ENCODE measurements at regions not wholly inside any gene's neighbourhood (a gene's known extent, or its start where the extent isn't known, plus 50 kb on each side); places are given as distances from the start of the nearest gene placed in this dataset.

GRCh38 chr2:17125989-17126620 is 392.1 kb downstream of the RAD51AP2 start:
- intact Hi-C loops (cut with micrococcal nuclease; ENCODE audit: unreplicated experiment), result no loop called here
- Mint-ChIP-seq H3K9me3 (ENCODE audit: low read depth, unreplicated experiment) (peaks cover 12% of the 10 kb centered on the region), H3K36me3 (ENCODE audit: insufficient read depth, unreplicated experiment) (no peaks in the 10 kb centered on the region), H3K27ac (ENCODE audit: unreplicated experiment) (no peak overlapping the region), H3K4me3 (ENCODE audit: low read depth, unreplicated experiment) (no peak overlapping the region), H3K4me1 (ENCODE audit: low read depth, unreplicated experiment) (no peaks in the 10 kb centered on the region), H3K27me3 (ENCODE audit: unreplicated experiment) (no peaks in the 10 kb centered on the region)
- TF ChIP-seq CTCF (IDR thresholded peaks at IDR 0.05; ENCODE audit: unreplicated experiment), result no peak
- no TSS peak for BruUV-seq (replicated peaks)
- DNase-seq, result no peak
- CTCF ChIA-PET, result no interaction called here

- no TSS peak for BruUV-seq (replicated peaks)
- DNase-seq, result no peak
- intact Hi-C loops (cut with micrococcal nuclease; ENCODE audit: unreplicated experiment), result no loop called here
- no peaks in the 10 kb centered on the region for H3K4me1 Mint-ChIP-seq (ENCODE audit: low read depth, unreplicated experiment)
- no peak overlapping the region for H3K27ac Mint-ChIP-seq (ENCODE audit: unreplicated experiment)
- H3K9me3 Mint-ChIP-seq (ENCODE audit: low read depth, unreplicated experiment), result peaks cover 12% of the 10 kb centered on the region
- no peaks in the 10 kb centered on the region for H3K36me3 Mint-ChIP-seq (ENCODE audit: insufficient read depth, unreplicated experiment)
- H3K27me3 Mint-ChIP-seq (ENCODE audit: unreplicated experiment), result no peaks in the 10 kb centered on the region
- no peak for TF ChIP-seq CTCF (IDR thresholded peaks at IDR 0.05; ENCODE audit: unreplicated experiment)
- H3K4me3 Mint-ChIP-seq (ENCODE audit: low read depth, unreplicated experiment), result no peak overlapping the region
- CTCF ChIA-PET, result no interaction called here
These were observed 393.5 kb downstream of the RAD51AP2 start for GRCh38 chr2:17124575-17125318.

GRCh38 chr2:17122887-17123501 is 395.2 kb downstream of the RAD51AP2 start:
- CTCF ChIA-PET, result no interaction called here
- Mint-ChIP-seq H3K27me3 (ENCODE audit: unreplicated experiment) (no peaks in the 10 kb centered on the region), H3K36me3 (ENCODE audit: insufficient read depth, unreplicated experiment) (no peaks in the 10 kb centered on the region), H3K4me1 (ENCODE audit: low read depth, unreplicated experiment) (no peaks in the 10 kb centered on the region), H3K4me3 (ENCODE audit: low read depth, unreplicated experiment) (no peak overlapping the region), H3K9me3 (ENCODE audit: low read depth, unreplicated experiment) (peaks cover 16% of the 10 kb centered on the region), H3K27ac (ENCODE audit: unreplicated experiment) (no peak overlapping the region)
- TF ChIP-seq CTCF (IDR thresholded peaks at IDR 0.05; ENCODE audit: unreplicated experiment), result no peak
- BruUV-seq (replicated peaks), result no TSS peak
- intact Hi-C loops (cut with micrococcal nuclease; ENCODE audit: unreplicated experiment), result no loop called here
- DNase-seq, result no peak

GRCh38 chr2:17115466-17115865 is 402.8 kb downstream of the RAD51AP2 start:
- intact Hi-C loops (cut with micrococcal nuclease; ENCODE audit: unreplicated experiment), result no loop called here
- no peak for DNase-seq
- Mint-ChIP-seq H3K27ac (ENCODE audit: unreplicated experiment) (no peak overlapping the region), H3K4me3 (ENCODE audit: low read depth, unreplicated experiment) (no peak overlapping the region), H3K27me3 (ENCODE audit: unreplicated experiment) (no peaks in the 10 kb centered on the region), H3K36me3 (ENCODE audit: insufficient read depth, unreplicated experiment) (no peaks in the 10 kb centered on the region), H3K9me3 (ENCODE audit: low read depth, unreplicated experiment) (peaks cover 7% of the 10 kb centered on the region), H3K4me1 (ENCODE audit: low read depth, unreplicated experiment) (no peaks in the 10 kb centered on the region)
- CTCF ChIA-PET, result no interaction called here
- no peak for TF ChIP-seq CTCF (IDR thresholded peaks at IDR 0.05; ENCODE audit: unreplicated experiment)
- BruUV-seq (replicated peaks), result no TSS peak
